Loucy (cell line): ENCODE measurements at regions not wholly inside any gene's neighbourhood (a gene's known extent, or its start where the extent isn't known, plus 50 kb on each side); places are given as distances from the start of the nearest gene placed in this dataset.
"Not testable (repeated sequence)": the region's sequence is repeated elsewhere in the genome, so short reads cannot be mapped to it uniquely, and the experiment has no call there.

Experiments
- H2AFZ ChIP-seq: fragments of 200-600 bp; sonication (generic); 2 replicates; pipeline ENCODE4 v1.6.0; 2016; ENCODE audit warnings: antibody characterized with exemption, mild to moderate bottlenecking, low read length, moderate library complexity
- H3F3A ChIP-seq: fragments of 200-600 bp; 2 replicates; pipeline ENCODE4 v1.6.0; 2016; ENCODE audit warnings: antibody characterized with exemption, low read depth, mild to moderate bottlenecking
- H3K27me3 ChIP-seq: fragments of 200-600 bp; sonication (generic); 2 replicates; pipeline ENCODE4 v1.6.1; 2014; ENCODE audit warnings: low read length, mild to moderate bottlenecking; ENCODE audit not compliant: insufficient read depth, poor library complexity, severe bottlenecking
- H3K36me3 ChIP-seq: fragments of 200-600 bp; sonication (generic); 2 replicates; pipeline ENCODE4 v1.6.1; 2016; ENCODE audit warnings: low read length; ENCODE audit not compliant: insufficient read depth
- H3K4me1 ChIP-seq: fragments of 200-600 bp; sonication (generic); 2 replicates; pipeline ENCODE4 v1.5.1; 2014; ENCODE audit warnings: low read length, mild to moderate bottlenecking; ENCODE audit not compliant: insufficient read depth, poor library complexity, severe bottlenecking
- H3K4me2 ChIP-seq: fragments of 200-600 bp; sonication (generic); 2 replicates; pipeline ENCODE4 v1.6.0; 2014; ENCODE audit warnings: antibody characterized with exemption, low read length, low read depth, mild to moderate bottlenecking; ENCODE audit not compliant: poor library complexity, severe bottlenecking
- H3K4me3 ChIP-seq: fragments of 200-600 bp; sonication (generic); 2 replicates; pipeline ENCODE4 v1.5.1; 2014; ENCODE audit warnings: low read length, mild to moderate bottlenecking, mixed read lengths; ENCODE audit not compliant: poor library complexity, severe bottlenecking
- H3K79me2 ChIP-seq: fragments of 200-600 bp; sonication (generic); 2 replicates; pipeline ENCODE4 v1.6.1; 2014; ENCODE audit warnings: low read length; ENCODE audit not compliant: insufficient read depth
- H3K9ac ChIP-seq: fragments of 200-600 bp; sonication (generic); 2 replicates; pipeline ENCODE4 v1.6.0; 2014; ENCODE audit warnings: mild to moderate bottlenecking, low read depth, low read length, moderate library complexity; ENCODE audit not compliant: poor library complexity, severe bottlenecking
- H3K9me2 ChIP-seq: fragments of 200-600 bp; sonication (generic); replicated peaks from 2 replicates; pipeline ENCODE4 v1.6.1; 2016; ENCODE audit warnings: low read depth, low read length, mixed read lengths
- H3K9me3 ChIP-seq: fragments of 200-600 bp; sonication (generic); 2 replicates; pipeline ENCODE4 v1.6.1; 2014; ENCODE audit warnings: mild to moderate bottlenecking, antibody characterized with exemption, low read length, low read depth; ENCODE audit not compliant: insufficient read depth
- H4K20me1 ChIP-seq: fragments of 200-600 bp; sonication (generic); 2 replicates; pipeline ENCODE4 v1.6.0; 2014; ENCODE audit warnings: antibody characterized with exemption, low read length, mild to moderate bottlenecking; ENCODE audit not compliant: insufficient read depth, poor library complexity, severe bottlenecking
- EZH2phosphoT487 ChIP-seq: fragments of 200-600 bp; IDR thresholded peaks from 2 replicates; pipeline ENCODE4 v1.6.1; 2018; ENCODE audit warnings: antibody characterized with exemption, mild to moderate bottlenecking, moderate library complexity, borderline replicate concordance
- TF ChIP-seq, protein P1 (sequence below): fragments of 200-600 bp; sonication (generic); conservative IDR thresholded peaks from 2 replicates; pipeline ENCODE4 v1.5.1; 2014; ENCODE audit warnings: mild to moderate bottlenecking, antibody characterized with exemption, low read length

GRCh38 chr1:147391114-147391513, 148.6 kb downstream of the CHD1L start:
- H3F3A ChIP-seq = no peaks in the 10 kb centered on the region
- H3K9me2 ChIP-seq = no peaks in the 10 kb centered on the region
- no peaks in the 10 kb centered on the region for H3K79me2 ChIP-seq
- no peak overlapping the region for H3K9ac ChIP-seq
- H3K27me3 ChIP-seq = no peaks in the 10 kb centered on the region
- H3K9me3 ChIP-seq = no peaks in the 10 kb centered on the region
- H2AFZ ChIP-seq = no peak overlapping the region
- no peaks in the 10 kb centered on the region for H3K4me1 ChIP-seq
- no peak for TF ChIP-seq EZH2phosphoT487
- TF ChIP-seq, protein P1, sequence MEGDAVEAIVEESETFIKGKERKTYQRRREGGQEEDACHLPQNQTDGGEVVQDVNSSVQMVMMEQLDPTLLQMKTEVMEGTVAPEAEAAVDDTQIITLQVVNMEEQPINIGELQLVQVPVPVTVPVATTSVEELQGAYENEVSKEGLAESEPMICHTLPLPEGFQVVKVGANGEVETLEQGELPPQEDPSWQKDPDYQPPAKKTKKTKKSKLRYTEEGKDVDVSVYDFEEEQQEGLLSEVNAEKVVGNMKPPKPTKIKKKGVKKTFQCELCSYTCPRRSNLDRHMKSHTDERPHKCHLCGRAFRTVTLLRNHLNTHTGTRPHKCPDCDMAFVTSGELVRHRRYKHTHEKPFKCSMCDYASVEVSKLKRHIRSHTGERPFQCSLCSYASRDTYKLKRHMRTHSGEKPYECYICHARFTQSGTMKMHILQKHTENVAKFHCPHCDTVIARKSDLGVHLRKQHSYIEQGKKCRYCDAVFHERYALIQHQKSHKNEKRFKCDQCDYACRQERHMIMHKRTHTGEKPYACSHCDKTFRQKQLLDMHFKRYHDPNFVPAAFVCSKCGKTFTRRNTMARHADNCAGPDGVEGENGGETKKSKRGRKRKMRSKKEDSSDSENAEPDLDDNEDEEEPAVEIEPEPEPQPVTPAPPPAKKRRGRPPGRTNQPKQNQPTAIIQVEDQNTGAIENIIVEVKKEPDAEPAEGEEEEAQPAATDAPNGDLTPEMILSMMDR = no peak
- no peaks in the 10 kb centered on the region for H3K36me3 ChIP-seq
- H3K4me3 ChIP-seq = no peak overlapping the region
- no peaks in the 10 kb centered on the region for H4K20me1 ChIP-seq
- H3K4me2 ChIP-seq = no peak overlapping the region

DNA sequence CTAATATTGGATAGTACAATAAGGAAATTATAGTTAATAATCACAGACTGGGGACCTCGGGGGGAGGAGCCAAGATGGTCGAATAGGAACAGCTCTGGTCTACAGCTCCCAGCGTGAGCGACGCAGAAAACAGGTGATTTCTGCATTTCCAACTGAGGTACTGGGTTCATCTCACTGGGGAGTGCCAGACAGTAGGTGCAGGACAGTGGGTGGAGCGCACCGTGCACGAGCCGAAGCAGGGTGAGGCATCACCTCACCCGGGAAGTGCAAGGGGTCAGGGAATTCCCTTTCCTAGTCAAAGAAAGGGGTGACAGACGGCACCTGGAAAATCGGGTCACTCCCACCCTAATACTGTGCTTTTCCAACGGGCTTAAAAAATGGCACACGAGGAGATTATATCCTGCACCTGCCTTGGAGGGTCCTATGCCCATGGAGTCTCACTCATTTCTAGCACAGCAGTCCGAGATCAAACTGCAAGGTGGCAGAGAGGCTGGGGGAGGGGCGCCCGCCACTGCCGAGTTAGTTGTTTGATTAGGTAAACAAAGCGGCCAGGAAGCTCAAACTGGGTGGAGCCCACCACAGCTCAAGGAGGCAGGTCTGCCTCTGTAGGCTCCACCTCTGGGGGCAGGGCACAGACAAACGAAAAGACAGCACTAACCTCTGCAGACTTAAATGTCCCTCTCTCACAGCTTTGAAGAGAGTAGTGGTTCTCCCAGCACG, 138.8 kb upstream of the BCL9 start:
- not testable (repeated sequence) for H3F3A ChIP-seq, H3K79me2 ChIP-seq, H3K9me3 ChIP-seq, H3K9ac ChIP-seq, H3K9me2 ChIP-seq, H3K4me1 ChIP-seq, H4K20me1 ChIP-seq, H3K4me2 ChIP-seq, H3K27me3 ChIP-seq, H3K36me3 ChIP-seq
- peak overlapping the region; percentile 49; the same call in 1 of the 2 replicates for H2AFZ ChIP-seq
- H3K4me3 ChIP-seq = peak overlapping the region; percentile 25

GRCh38 chr1:147404344-147404743, 137.0 kb upstream of the BCL9 start:
- H3K79me2 ChIP-seq, H3K9ac ChIP-seq, H3F3A ChIP-seq, H3K4me1 ChIP-seq, H3K9me2 ChIP-seq, H3K4me3 ChIP-seq, H3K36me3 ChIP-seq, H2AFZ ChIP-seq, H4K20me1 ChIP-seq, H3K4me2 ChIP-seq, H3K27me3 ChIP-seq, H3K9me3 ChIP-seq: not testable (repeated sequence)

DNA sequence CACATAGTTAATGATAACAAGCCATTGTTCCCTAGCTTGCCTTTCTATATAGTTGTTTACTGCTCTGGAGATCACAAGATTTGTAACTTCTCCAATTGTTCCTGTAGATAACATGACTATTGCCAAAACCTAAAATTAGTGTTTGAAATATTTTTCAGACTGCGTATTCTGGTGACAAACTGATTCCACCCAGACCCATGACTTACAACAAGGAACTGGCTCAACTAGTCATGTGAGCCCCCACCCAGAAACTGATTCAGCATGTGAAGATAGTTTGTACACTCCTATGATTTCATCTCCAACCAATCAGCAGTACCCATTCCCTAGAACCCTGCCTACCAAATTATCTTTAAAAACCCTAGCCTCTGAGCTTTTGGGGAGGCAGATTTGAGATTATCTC, 131.4 kb upstream of the BCL9 start:
- TF ChIP-seq, protein P1 = no peak
- no peak for TF ChIP-seq EZH2phosphoT487
- no peak overlapping the region for H3K4me2 ChIP-seq
- no peaks in the 10 kb centered on the region for H4K20me1 ChIP-seq
- H3K36me3 ChIP-seq = no peaks in the 10 kb centered on the region
- no peaks in the 10 kb centered on the region for H3F3A ChIP-seq
- H3K4me3 ChIP-seq = no peak overlapping the region
- peaks cover 11% of the 10 kb centered on the region for H3K9me3 ChIP-seq
- no peak overlapping the region for H2AFZ ChIP-seq
- no peaks in the 10 kb centered on the region for H3K27me3 ChIP-seq
- no peak overlapping the region for H3K9ac ChIP-seq
- no peaks in the 10 kb centered on the region for H3K4me1 ChIP-seq
- H3K79me2 ChIP-seq = no peaks in the 10 kb centered on the region
- H3K9me2 ChIP-seq = no peaks in the 10 kb centered on the region
